Cardiac fibroblast (primary cell): ENCODE measurements at regions not wholly inside any gene's neighbourhood (a gene's known extent, or its start where the extent isn't known, plus 50 kb on each side); places are given as distances from the start of the nearest gene placed in this dataset.

Experiments used
- DNase-seq, 2 donors: peaks; one replicate each; pipeline versions ENCODE4 v3.0.0 to v3.0.0-alpha.2; 2010; ENCODE audit warnings: low read depth in 2 of 2
- H3K4me3 ChIP-seq, 2 donors: replicated peaks in 1 of 2; 1 replicate in 1 of 2; 2 replicates in 1 of 2; pipeline ENCODE4 v1.5.1; 2011; ENCODE audit warnings: low read depth in 2 of 2, low read length in 2 of 2, mild to moderate bottlenecking in 2 of 2, moderate library complexity in 1 of 2
- CTCF ChIP-seq: IDR thresholded peaks from one replicate; pipeline ENCODE4 v1.5.1; 2011; ENCODE audit warnings: low read depth, mild to moderate bottlenecking, low read length, inconsistent platforms

GRCh38 chr2:181829230-181829629 is 62.3 kb upstream of the ITPRID2 start:
- DNase-seq, result no peak
- no peak for TF ChIP-seq CTCF
- no peak overlapping the region for H3K4me3 ChIP-seq

- H3K4me3 ChIP-seq, result no peak overlapping the region
- DNase-seq, result no peak
- no peak for TF ChIP-seq CTCF
Measured at GRCh38 chr2:181832015-181832414, 59.5 kb upstream of the ITPRID2 start.

- H3K4me3 ChIP-seq, result no peak overlapping the region
- DNase-seq, result no peak
- TF ChIP-seq CTCF, result no peak
Measured at GRCh38 chr2:181836583-181836982, 54.9 kb upstream of the ITPRID2 start.

GRCh38 chr2:181837563-181837962 is 54.0 kb upstream of the ITPRID2 start:
- no peak for TF ChIP-seq CTCF
- no peak for DNase-seq
- no peak overlapping the region for H3K4me3 ChIP-seq

- TF ChIP-seq CTCF, result no peak
- no peak overlapping the region for H3K4me3 ChIP-seq
- DNase-seq, result no peak
Measured at GRCh38 chr2:181839811-181840210, 51.7 kb upstream of the ITPRID2 start.

GRCh38 chr2:181841079-181841478 is 50.5 kb upstream of the ITPRID2 start:
- no peak for TF ChIP-seq CTCF
- DNase-seq, result peak in 1 of 2 donors; percentile 5

More at GRCh38 chr2:181841079-181841478, 50.5 kb upstream of the ITPRID2 start:
- no peak overlapping the region for H3K4me3 ChIP-seq
